ENCODE measurements at regions not wholly inside any gene's neighbourhood (a gene's known extent, or its start where the extent isn't known, plus 50 kb on each side); places are given as distances from the start of the nearest gene placed in this dataset.

- Histone ChIP-seq H3K4me1 (no peaks in the 10 kb centered on the region), H3K4me3 (no peak overlapping the region), H3K9me3 (no peaks in the 10 kb centered on the region), H3K27ac (no peak overlapping the region), H3K36me3 (no peaks in the 10 kb centered on the region), H3K27me3 (no peaks in the 10 kb centered on the region)
- WGBS, 2 donors (ENCODE audit: low coverage in 1 of 2), result 92 to 100% methylated on average over 1 to 2 of the region's 2 CpGs
- ATAC-seq, result no peak
- TF ChIP-seq POLR2AphosphoS5 (IDR thresholded peaks at IDR 0.05) (no peak), EP300 (IDR thresholded peaks at IDR 0.05) (no peak), POLR2A (IDR thresholded peaks at IDR 0.05) (no peak), CTCF (IDR thresholded peaks at IDR 0.05) (no peak)
These were observed 1589.9 kb downstream of the SLITRK1 start for GRCh38 chr13:82292334-82292733.

- ATAC-seq, result no peak
- no peaks in the 10 kb centered on the region for H3K27me3 ChIP-seq
- H3K4me3 ChIP-seq, result no peak overlapping the region
- no peak for TF ChIP-seq EP300 (IDR thresholded peaks at IDR 0.05)
- no peak for TF ChIP-seq POLR2AphosphoS5 (IDR thresholded peaks at IDR 0.05)
- no peak for TF ChIP-seq POLR2A (IDR thresholded peaks at IDR 0.05)
- no peak for TF ChIP-seq CTCF (IDR thresholded peaks at IDR 0.05)
- H3K9me3 ChIP-seq, result no peaks in the 10 kb centered on the region
- H3K36me3 ChIP-seq, result no peaks in the 10 kb centered on the region
- H3K27ac ChIP-seq, result no peak overlapping the region
- WGBS, 2 donors (ENCODE audit: low coverage in 1 of 2), result 93 to 100% methylated on average over 2 to 3 of the region's 3 CpGs
- H3K4me1 ChIP-seq, result no peaks in the 10 kb centered on the region
These were observed 1590.4 kb downstream of the SLITRK1 start for GRCh38 chr13:82291852-82292251.

- H3K36me3 ChIP-seq, result no peaks in the 10 kb centered on the region
- no peak overlapping the region for H3K27ac ChIP-seq
- no peak overlapping the region for H3K4me3 ChIP-seq
- no peaks in the 10 kb centered on the region for H3K4me1 ChIP-seq
- H3K9me3 ChIP-seq, result no peaks in the 10 kb centered on the region
- 80 to 88% methylated on average over 1 to 4 of the region's 6 CpGs for WGBS, 2 donors (ENCODE audit: low coverage in 1 of 2)
- TF ChIP-seq EP300 (IDR thresholded peaks at IDR 0.05) (no peak), POLR2A (IDR thresholded peaks at IDR 0.05) (no peak), CTCF (IDR thresholded peaks at IDR 0.05) (no peak), POLR2AphosphoS5 (IDR thresholded peaks at IDR 0.05) (no peak)
- H3K27me3 ChIP-seq, result no peaks in the 10 kb centered on the region
- no peak for ATAC-seq
These were observed 1606.6 kb downstream of the SLITRK1 start for GRCh38 chr13:82275644-82276043.

GRCh38 chr13:82259284-82259683 is 1623.0 kb downstream of the SLITRK1 start:
- WGBS, 2 donors (ENCODE audit: low coverage in 1 of 2), result 96 to 100% methylated on average over 1 to 9 of the region's 13 CpGs
- H3K27ac ChIP-seq, result no peak overlapping the region
- ATAC-seq, result no peak
- TF ChIP-seq POLR2AphosphoS5 (IDR thresholded peaks at IDR 0.05), result no peak
- TF ChIP-seq EP300 (IDR thresholded peaks at IDR 0.05), result no peak
- no peak for TF ChIP-seq CTCF (IDR thresholded peaks at IDR 0.05)
- TF ChIP-seq POLR2A (IDR thresholded peaks at IDR 0.05), result no peak
- H3K27me3 ChIP-seq, result no peaks in the 10 kb centered on the region
- no peak overlapping the region for H3K4me3 ChIP-seq
- H3K36me3 ChIP-seq, result no peaks in the 10 kb centered on the region
- H3K9me3 ChIP-seq, result peaks cover 0 to 7% (median 0%) of the 10 kb centered on the region in 3 donors
- no peaks in the 10 kb centered on the region for H3K4me1 ChIP-seq

- Histone ChIP-seq H3K4me1 (no peaks in the 10 kb centered on the region), H3K4me3 (no peak overlapping the region), H3K9me3 (peaks cover 0 to 7% (median 0%) of the 10 kb centered on the region in 3 donors), H3K36me3 (no peaks in the 10 kb centered on the region), H3K27me3 (no peaks in the 10 kb centered on the region), H3K27ac (no peak overlapping the region)
- no peak for TF ChIP-seq EP300 (IDR thresholded peaks at IDR 0.05)
- TF ChIP-seq POLR2AphosphoS5 (IDR thresholded peaks at IDR 0.05), result no peak
- TF ChIP-seq POLR2A (IDR thresholded peaks at IDR 0.05), result no peak
- TF ChIP-seq CTCF (IDR thresholded peaks at IDR 0.05), result no peak
- no peak for ATAC-seq
- WGBS, 2 donors (ENCODE audit: low coverage in 1 of 2), result 95% methylated on average over 11 of the region's 56 CpGs; no CpG with 5 or more reads in 1 of the 2 donors
These were observed 1624.3 kb downstream of the SLITRK1 start for GRCh38 chr13:82257790-82258507.

Measured in gastroesophageal sphincter (tissue), 4 donors.